ENCODE measurements at regions not wholly inside any gene's neighbourhood (a gene's known extent, or its start where the extent isn't known, plus 50 kb on each side); places are given as distances from the start of the nearest gene placed in this dataset.

GRCh38 chr13:83622422-83622784 lies 259.9 kb downstream of the SLITRK1 start:
- no peak overlapping the region for H3K4me2 ChIP-seq (replicated peaks; ENCODE audit: low read depth, low read length, poor library complexity, severe bottlenecking)
- H4K20me1 ChIP-seq (ENCODE audit: control insufficient read depth, insufficient read depth, low read length, poor library complexity, severe bottlenecking) = no peaks in the 10 kb centered on the region
- H3K9ac ChIP-seq (ENCODE audit: low read length) = no peak overlapping the region
- no peaks in the 10 kb centered on the region for H3K9me3 Mint-ChIP-seq (ENCODE audit: insufficient read depth)
- ATAC-seq (ENCODE audit: low read depth) (no peak), DNase-seq (no peak)
- ChIA-PET CTCF (no interaction called here), POLR2A (no interaction called here)
- H3K4me1 Mint-ChIP-seq = no peaks in the 10 kb centered on the region
- no peak overlapping the region for H3K27ac ChIP-seq (ENCODE audit: low read length in 2 of 2)
- H3K79me2 ChIP-seq (ENCODE audit: control insufficient read depth, insufficient read depth, low read length) = no peaks in the 10 kb centered on the region
- intact Hi-C loops (cut with micrococcal nuclease) = no loop called here
- H3K27ac Mint-ChIP-seq = no peak overlapping the region
- H3K9me3 ChIP-seq (ENCODE audit: control extremely low read depth in 1 of 3, control insufficient read depth in 2 of 3, insufficient read depth in 1 of 3, low read length in 2 of 3) = peaks cover 0 to 10% (median 0%) of the 10 kb centered on the region in 3 donors
- H3K4me3 Mint-ChIP-seq = no peak overlapping the region
- 100% methylated on average over 1 of the region's 2 CpGs for WGBS (ENCODE audit: insufficient coverage)
- H3K4me3 ChIP-seq (ENCODE audit: control extremely low read depth in 1 of 5, extremely low read depth in 1 of 5, insufficient read depth in 1 of 5, low read depth in 2 of 5, low read length in 4 of 5) = no peak overlapping the region
- H3K4me1 ChIP-seq (ENCODE audit: control insufficient read depth in 2 of 2, insufficient read depth in 2 of 2, low read length in 2 of 2) = no peaks in the 10 kb centered on the region
- no peaks in the 10 kb centered on the region for H3K27me3 Mint-ChIP-seq
- no peak for TF ChIP-seq CTCF (IDR thresholded peaks at IDR 0.05)
- TF ChIP-seq EZH2 (IDR thresholded peaks at IDR 0.05; ENCODE audit: borderline replicate concordance, insufficient read depth, low read depth, low read length, poor library complexity, severe bottlenecking) = no peak
- H3K36me3 ChIP-seq (replicated peaks in 1 of 2; ENCODE audit: control extremely low read depth in 1 of 2, control insufficient read depth in 1 of 2, extremely low read depth in 1 of 2, insufficient read depth in 2 of 2, low read length in 1 of 2) = no peaks in the 10 kb centered on the region
- H2AFZ ChIP-seq (ENCODE audit: insufficient read depth, low read depth, low read length, poor library complexity, severe bottlenecking) = no peak overlapping the region
- H3K27me3 ChIP-seq (replicated peaks in 1 of 4; ENCODE audit: control extremely low read depth in 1 of 4, control insufficient read depth in 3 of 4, insufficient read depth in 4 of 4, low read length in 3 of 4) = no peaks in the 10 kb centered on the region

- Histone ChIP-seq H3K79me2 (ENCODE audit: control insufficient read depth, insufficient read depth, low read length) (no peaks in the 10 kb centered on the region), H3K36me3 (replicated peaks in 1 of 2; ENCODE audit: control extremely low read depth in 1 of 2, control insufficient read depth in 1 of 2, extremely low read depth in 1 of 2, insufficient read depth in 2 of 2, low read length in 1 of 2) (no peaks in the 10 kb centered on the region), H3K4me1 (ENCODE audit: control insufficient read depth in 2 of 2, insufficient read depth in 2 of 2, low read length in 2 of 2) (no peaks in the 10 kb centered on the region), H3K4me2 (replicated peaks; ENCODE audit: low read depth, low read length, poor library complexity, severe bottlenecking) (no peak overlapping the region), H3K4me3 (ENCODE audit: control extremely low read depth in 1 of 5, extremely low read depth in 1 of 5, insufficient read depth in 1 of 5, low read depth in 2 of 5, low read length in 4 of 5) (no peak overlapping the region), H4K20me1 (ENCODE audit: control insufficient read depth, insufficient read depth, low read length, poor library complexity, severe bottlenecking) (no peaks in the 10 kb centered on the region), H3K27me3 (replicated peaks in 1 of 4; ENCODE audit: control extremely low read depth in 1 of 4, control insufficient read depth in 3 of 4, insufficient read depth in 4 of 4, low read length in 3 of 4) (no peaks in the 10 kb centered on the region), H2AFZ (ENCODE audit: insufficient read depth, low read depth, low read length, poor library complexity, severe bottlenecking) (no peak overlapping the region), H3K9me3 (ENCODE audit: control extremely low read depth in 1 of 3, control insufficient read depth in 2 of 3, insufficient read depth in 1 of 3, low read length in 2 of 3) (peaks cover 0 to 10% (median 0%) of the 10 kb centered on the region in 3 donors), H3K27ac (ENCODE audit: low read length in 2 of 2) (no peak overlapping the region), H3K9ac (ENCODE audit: low read length) (no peak overlapping the region)
- ATAC-seq (ENCODE audit: low read depth) (no peak), DNase-seq (no peak)
- WGBS (ENCODE audit: insufficient coverage) = 95% methylated on average over 9 of the region's 10 CpGs
- ChIA-PET CTCF (no interaction called here), POLR2A (no interaction called here)
- Mint-ChIP-seq H3K4me1 (no peaks in the 10 kb centered on the region), H3K27me3 (no peaks in the 10 kb centered on the region), H3K9me3 (ENCODE audit: insufficient read depth) (no peaks in the 10 kb centered on the region), H3K4me3 (no peak overlapping the region), H3K27ac (no peak overlapping the region)
- intact Hi-C loops (cut with micrococcal nuclease) = no loop called here
- TF ChIP-seq CTCF (IDR thresholded peaks at IDR 0.05) = no peak
- TF ChIP-seq EZH2 (IDR thresholded peaks at IDR 0.05; ENCODE audit: borderline replicate concordance, insufficient read depth, low read depth, low read length, poor library complexity, severe bottlenecking) = no peak
These were observed 260.4 kb downstream of the SLITRK1 start for GRCh38 chr13:83621765-83622421.
